HG02571 (cell line): ENCODE measurements at regions not wholly inside any gene's neighbourhood (a gene's known extent, or its start where the extent isn't known, plus 50 kb on each side); places are given as distances from the start of the nearest gene placed in this dataset.
"Not testable (repeated sequence)": the region's sequence is repeated elsewhere in the genome, so short reads cannot be mapped to it uniquely, and the experiment has no call there.

Source experiments
- ATAC-seq: cut with Tn5 transposase; IDR thresholded peaks from one replicate; pipeline ENCODE4 v1.9.1; 2021; ENCODE audit warnings: mild to moderate bottlenecking, moderate library complexity; ENCODE audit not compliant: unreplicated experiment

DNA sequence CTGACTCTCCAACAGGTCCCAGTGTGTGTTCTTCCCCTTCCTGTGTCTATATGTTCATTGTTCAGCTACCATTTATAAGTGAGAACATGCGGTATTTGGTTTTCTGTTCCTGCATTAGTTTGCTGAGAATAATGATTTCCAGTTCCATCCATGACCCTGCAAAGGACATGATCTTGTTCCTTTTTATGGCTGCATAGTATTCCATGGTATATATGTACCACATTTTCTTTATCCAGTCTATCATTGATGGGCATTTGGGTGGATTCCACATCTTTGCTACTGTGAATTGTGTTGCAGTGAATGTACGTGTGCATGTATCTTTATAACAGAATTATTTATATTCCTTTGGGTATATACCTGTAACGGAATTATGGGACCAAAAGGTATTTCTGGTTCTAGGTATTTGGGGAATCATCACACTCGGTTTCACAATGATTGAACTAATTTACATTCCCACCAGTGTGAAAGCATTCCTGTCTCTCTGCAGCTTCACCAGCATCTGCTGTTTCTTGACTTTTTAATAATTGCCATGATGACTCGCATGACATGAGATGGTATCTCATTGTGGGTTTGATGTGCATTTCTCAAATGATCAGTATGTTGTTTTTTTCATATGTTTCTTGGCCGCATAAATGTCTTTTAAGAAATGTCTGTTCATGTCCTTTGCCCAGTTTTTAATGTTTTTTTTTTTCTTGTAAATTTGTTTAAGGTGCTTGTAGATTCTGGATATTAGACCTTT lies 60.2 kb downstream of the LSMEM1 start:
- no peak for ATAC-seq

GRCh38 chr7:112546723-112547513 lies 66.1 kb downstream of the LSMEM1 start:
- ATAC-seq: no peak

GRCh38 chr7:112547916-112548315 lies 67.1 kb downstream of the LSMEM1 start:
- ATAC-seq: no peak

DNA sequence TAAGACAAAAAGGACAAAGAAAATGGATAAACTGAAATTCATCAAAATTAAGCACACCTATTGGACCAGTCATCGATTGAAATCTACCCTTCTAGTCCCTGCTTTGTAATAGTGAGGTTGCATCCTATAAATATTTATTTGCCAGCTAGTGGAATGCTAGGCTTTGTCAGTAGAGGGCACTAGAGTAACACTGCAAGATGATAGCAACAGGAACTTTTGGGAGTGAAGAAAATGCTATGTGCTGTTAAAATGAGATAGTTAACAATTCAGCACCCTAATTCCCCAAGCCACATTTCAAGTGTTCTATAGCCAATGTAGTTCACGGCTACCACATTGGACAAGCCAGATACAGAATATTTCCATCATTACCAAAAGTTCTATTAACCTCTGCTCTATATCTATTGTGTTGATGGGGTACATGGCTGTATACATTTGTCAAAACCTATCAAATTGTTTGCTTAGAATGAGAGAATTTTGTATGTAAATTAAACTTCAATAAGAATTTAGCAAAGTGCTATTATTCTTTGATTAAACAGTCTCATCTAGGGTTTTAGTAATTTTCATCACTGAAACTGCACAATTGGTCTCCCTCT lies 69.8 kb downstream of the LSMEM1 start:
- ATAC-seq: peak; percentile 83

DNA sequence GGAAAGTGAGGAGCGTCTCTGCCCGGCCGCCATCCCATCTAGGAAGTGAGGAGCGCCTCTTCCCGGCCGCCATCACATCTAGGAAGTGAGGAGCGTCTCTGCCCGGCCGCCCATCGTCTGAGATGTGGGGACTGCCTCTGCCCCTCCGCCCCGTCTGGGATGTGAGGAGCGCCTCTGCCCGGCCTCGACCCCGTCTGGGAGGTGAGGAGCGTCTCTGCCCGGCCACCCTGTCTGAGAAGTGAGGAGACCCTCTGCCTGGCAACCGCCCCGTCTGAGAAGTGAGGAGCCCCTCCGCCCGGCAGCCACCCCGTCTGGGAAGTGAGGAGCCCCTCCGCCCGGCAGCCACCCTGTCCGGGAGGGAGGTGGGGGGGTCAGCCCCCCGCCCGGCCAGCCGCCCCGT lies 70.7 kb downstream of the LSMEM1 start:
- ATAC-seq: not testable (repeated sequence)

- no peak for ATAC-seq
These were observed 73.8 kb downstream of the LSMEM1 start for GRCh38 chr7:112554591-112554990.

GRCh38 chr7:112556633-112557032 lies 75.8 kb downstream of the LSMEM1 start:
- ATAC-seq: peak; percentile 94

DNA sequence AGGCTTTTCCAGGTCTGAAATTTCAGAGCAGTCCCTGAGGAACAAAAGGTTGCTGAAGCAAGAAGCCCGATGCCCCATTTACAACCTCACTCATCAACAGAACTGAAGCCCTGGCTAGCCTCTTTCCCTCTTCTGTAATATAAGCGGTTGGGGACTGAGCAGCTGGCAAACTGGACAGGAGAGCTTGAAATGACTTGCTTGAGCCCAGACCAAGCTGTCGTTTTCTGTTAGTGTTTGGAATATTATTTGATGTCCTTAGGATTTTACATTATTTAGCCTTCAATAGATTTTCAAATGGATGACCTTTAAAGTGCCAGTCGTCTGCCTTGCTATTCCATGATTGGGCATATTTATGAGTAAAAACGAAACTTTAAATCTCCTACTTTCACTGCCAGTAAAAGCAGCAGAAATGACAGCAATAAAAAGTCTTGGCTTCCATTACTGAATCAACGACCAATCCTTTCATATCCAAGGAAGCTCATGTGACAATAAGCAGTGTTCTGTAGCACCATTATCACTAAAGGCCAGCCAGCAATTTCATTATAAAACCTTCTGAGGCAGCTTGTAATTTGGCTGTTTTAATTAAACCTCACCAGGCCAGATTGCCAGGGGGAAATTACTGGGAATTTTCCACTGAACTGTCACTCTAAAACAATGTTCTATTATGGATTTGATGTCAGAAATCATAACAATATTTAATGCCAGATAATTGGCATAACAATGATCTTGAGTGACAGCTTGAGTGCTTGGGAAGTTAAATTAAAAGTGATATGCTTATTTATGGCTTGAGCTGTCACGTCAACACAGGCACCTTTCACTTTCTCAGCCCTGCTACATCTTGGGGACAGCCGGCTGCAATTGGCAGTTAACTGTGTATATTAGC lies 85.9 kb downstream of the LSMEM1 start:
- ATAC-seq: no peak

- ATAC-seq: no peak
These were observed 86.6 kb downstream of the LSMEM1 start for GRCh38 chr7:112567388-112567787.

DNA sequence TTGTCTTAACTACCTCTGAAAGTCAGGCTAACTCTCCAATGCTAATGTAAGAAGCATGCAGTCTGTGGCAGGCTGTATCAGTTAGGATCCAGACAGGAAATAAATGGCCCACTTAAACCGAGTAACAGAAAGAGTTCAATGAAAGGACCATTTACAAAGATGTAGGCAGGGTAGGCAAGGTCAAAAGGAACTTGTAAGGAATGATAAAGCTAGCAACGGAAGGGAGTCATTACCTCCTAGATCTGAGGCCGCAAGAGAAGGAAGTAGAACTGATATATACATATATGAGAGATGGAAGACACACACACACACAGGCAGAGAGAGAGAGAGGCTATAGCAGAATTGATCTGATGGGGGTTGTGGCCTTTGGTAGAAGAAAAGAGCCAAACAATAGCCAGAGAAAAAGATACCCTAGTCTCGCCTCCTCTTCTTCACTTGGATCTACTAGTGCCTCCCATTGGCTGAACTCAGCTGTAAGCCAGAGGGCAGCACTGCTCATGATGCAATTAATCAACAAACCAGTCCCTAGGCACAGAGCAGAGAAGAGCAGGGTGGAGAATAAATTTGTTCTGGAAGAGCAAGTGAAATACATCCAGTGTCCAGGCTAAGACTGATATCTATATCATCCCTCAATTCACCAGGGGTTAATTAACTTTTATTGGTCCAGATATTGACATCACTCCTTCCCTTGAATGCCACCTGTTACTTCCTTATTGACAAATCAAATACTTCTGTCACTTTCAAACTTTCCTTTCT lies 91.2 kb downstream of the LSMEM1 start:
- ATAC-seq: no peak

DNA sequence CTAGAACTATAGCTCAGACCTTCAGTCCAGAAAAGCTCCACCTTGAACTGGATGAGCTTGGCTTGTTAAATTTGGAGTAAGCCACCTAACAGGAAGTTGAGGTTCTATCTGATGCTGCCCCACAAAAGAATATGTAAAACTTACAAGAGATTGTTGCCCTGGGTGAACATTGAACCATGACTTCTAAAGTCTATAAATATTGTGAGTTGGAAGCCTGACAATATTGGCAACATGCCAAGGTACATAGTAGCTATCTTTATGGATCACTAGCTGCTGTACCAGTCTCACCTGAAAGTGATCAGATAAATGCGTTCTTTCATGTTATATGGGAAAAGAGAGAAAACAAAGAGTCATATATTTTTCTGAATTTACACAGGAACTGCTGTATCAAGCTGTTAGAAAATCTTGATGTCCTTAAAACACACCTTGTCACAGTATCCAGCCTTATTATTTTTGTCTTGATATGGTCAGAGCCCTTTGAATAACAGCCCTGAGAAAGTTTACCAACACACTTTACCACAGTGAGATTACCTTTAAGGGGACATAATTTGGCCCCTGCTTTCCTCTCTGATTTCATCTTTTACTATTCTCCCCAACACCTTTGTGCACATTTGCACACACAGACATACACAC lies 92.0 kb downstream of the LSMEM1 start:
- no peak for ATAC-seq

DNA sequence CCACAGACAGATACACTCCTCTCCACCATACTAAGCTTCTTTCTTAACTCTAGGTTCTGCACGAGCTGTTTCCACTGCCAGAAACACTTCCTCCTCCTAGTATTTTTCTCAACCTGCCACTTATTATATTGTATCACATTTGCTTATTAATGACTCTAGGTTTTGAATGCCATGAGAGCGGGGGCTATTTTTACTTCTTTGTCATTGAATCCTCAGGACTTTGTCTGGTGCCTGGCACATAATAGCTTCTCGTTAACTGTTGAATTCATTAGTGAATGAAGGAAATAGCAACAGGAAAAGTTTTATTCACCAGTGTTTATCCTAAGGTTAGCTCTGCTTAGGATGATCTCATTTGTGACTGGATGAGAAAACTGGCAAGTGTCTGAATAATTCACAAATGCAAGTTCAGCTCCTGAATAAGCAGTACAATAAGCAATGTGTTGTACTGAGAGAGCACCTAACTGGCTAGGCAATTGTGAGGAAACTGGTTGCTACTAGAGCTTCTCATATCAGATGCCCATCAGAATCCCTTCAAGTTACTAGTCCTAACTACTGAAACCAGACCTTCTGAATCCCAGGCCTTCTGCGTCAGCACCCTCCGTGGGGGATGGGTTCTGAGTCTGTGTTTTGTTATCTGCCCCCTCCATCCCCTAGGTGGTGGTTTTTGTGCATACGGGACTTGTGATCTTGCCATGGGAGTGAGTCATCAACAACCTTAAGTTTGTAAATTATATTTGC lies 92.7 kb downstream of the LSMEM1 start:
- no peak for ATAC-seq

DNA sequence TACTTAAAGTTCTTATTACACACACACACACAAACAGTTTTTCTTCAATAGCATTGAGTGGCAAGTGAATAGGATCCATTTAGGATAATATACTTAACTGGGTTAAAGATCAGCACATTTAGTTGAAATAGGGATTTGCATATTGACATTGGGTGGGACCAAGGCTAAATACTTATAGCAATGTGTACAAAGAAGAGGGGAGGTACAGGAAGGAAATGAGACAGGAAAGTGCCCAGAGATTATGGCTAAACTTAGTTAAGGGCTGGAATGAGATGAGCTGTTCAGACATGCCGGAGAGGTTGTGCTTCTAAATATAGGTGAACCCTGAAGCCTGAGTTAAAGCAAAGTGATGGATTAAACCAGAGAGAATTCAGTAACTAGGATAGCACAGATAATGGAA lies 95.1 kb downstream of the LSMEM1 start:
- no peak for ATAC-seq

DNA sequence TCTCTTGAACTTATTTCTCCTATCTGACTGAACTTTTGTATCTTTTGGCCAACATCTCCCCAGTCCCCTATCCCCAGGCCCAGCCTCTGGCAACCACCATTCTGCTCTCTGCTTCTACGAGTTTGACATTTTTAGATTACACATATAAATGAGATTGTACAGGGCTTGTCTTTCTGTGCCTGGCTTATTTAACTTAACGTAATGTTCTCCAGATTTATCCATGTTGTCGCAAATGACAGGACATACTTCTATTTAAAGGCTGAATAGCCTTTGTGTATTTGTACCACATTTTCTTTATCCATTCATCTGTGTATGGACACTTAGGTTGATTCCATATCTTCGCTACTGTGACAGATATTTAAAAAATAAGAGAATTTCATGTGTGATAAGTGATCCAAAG lies 98.6 kb downstream of the LSMEM1 start:
- no peak for ATAC-seq

- no peak for ATAC-seq
These were observed 100.1 kb downstream of the LSMEM1 start for GRCh38 chr7:112580717-112581435.

GRCh38 chr7:112581529-112581928 lies 100.7 kb downstream of the LSMEM1 start:
- no peak for ATAC-seq

- no peak for ATAC-seq
These were observed 103.5 kb downstream of the LSMEM1 start for GRCh38 chr7:112584290-112584689.

GRCh38 chr7:112587504-112587903 lies 106.7 kb downstream of the LSMEM1 start:
- no peak for ATAC-seq
